ENCODE measurements at regions not wholly inside any gene's neighbourhood (a gene's known extent, or its start where the extent isn't known, plus 50 kb on each side); places are given as distances from the start of the nearest gene placed in this dataset.

GRCh38 chr2:12934146-12934756 lies 217.5 kb downstream of the TRIB2 start:
- no peaks in the 10 kb centered on the region for H3K36me3 ChIP-seq (replicated peaks in 1 of 2; ENCODE audit: control insufficient read depth in 1 of 2, insufficient read depth in 2 of 2, low read length in 2 of 2)
- TF ChIP-seq ADNP (CRISPR knock-in tag; IDR thresholded peaks at IDR 0.05) (no peak), ZNF282 (IDR thresholded peaks at IDR 0.05; ENCODE audit: partially characterized antibody) (no peak), PCBP2 (optimal IDR thresholded peaks at IDR 0.05; ENCODE audit: low read depth, low read length, poor library complexity, severe bottlenecking) (no peak), MIER2 (CRISPR knock-in tag; IDR thresholded peaks at IDR 0.05) (no peak), KLF16 (CRISPR knock-in tag; IDR thresholded peaks at IDR 0.05) (no peak), CEBPB (IDR thresholded peaks at IDR 0.05; ENCODE audit: borderline replicate concordance, low read depth, low read length) (peak; percentile 87), RBM39 (IDR thresholded peaks at IDR 0.05; ENCODE audit: low read depth, low read length, poor library complexity, severe bottlenecking) (no peak), CEBPG (CRISPR knock-in tag; IDR thresholded peaks at IDR 0.05) (peak; percentile 33; the same call in 1 of the 2 replicates), GMEB1 (CRISPR knock-in tag; IDR thresholded peaks at IDR 0.05; ENCODE audit: borderline replicate concordance) (no peak), BRD4 (CRISPR knock-in tag; IDR thresholded peaks at IDR 0.05) (no peak), POLR2AphosphoS2 (IDR thresholded peaks at IDR 0.05; ENCODE audit: low read depth, low read length) (no peak)
- H3K27ac ChIP-seq (ENCODE audit: extremely low read length, insufficient read depth, low read length) = no peak overlapping the region
- peak overlapping the region; percentile 29 for H2AFZ ChIP-seq (ENCODE audit: low read length)
- intact Hi-C loops (cut with micrococcal nuclease; ENCODE audit: unreplicated experiment) = loop anchor here (5.0 kb wide), 1 partner anchor 517 kb away; no protein-coding TSS in a partner anchor
- no peak overlapping the region for H3K9ac ChIP-seq (ENCODE audit: insufficient read depth, low read depth, low read length)
- ChIA-PET POLR2A (no interaction called here), CTCF (ENCODE audit: low intra/inter-chr PET ratio, low total read pairs) (no interaction called here)
- no peak for DNase-seq (ENCODE audit: low spot score)
- WGBS (ENCODE audit: low lambda C conversion rate) = 36% methylated on average over 6 of the region's 6 CpGs
- no peaks in the 10 kb centered on the region for H3K79me2 ChIP-seq (ENCODE audit: insufficient read depth, low read length)
- no peaks in the 10 kb centered on the region for H4K20me1 ChIP-seq (ENCODE audit: insufficient read depth, low read length)
- H3K4me3 ChIP-seq (replicated peaks in 1 of 3; ENCODE audit: insufficient read depth in 1 of 3, low read depth in 2 of 3, low read length in 3 of 3) = no peak overlapping the region
- no peak for FAIRE-seq
- ATAC-seq = no peak
- H3K27me3 ChIP-seq (ENCODE audit: control insufficient read depth in 1 of 2, insufficient read depth in 2 of 2, low read length in 2 of 2) = no peaks in the 10 kb centered on the region
- H3K4me1 ChIP-seq (ENCODE audit: insufficient read depth, low read length) = no peaks in the 10 kb centered on the region
- in situ Hi-C loops (cut with HindIII; ENCODE audit: extremely low pct_ligation_motif_present, low pct_unique_long_range_greater_than_20kb) = no loop called here
- no TSS peak for BruUV-seq (replicated peaks)
- H3K4me2 ChIP-seq (ENCODE audit: low read depth, low read length) = no peak overlapping the region
- H3K9me3 ChIP-seq (ENCODE audit: low read length) = no peaks in the 10 kb centered on the region

Measured in HepG2 (cell line).